Suprapubic skin (tissue), 4 donors: ENCODE measurements at regions not wholly inside any gene's neighbourhood (a gene's known extent, or its start where the extent isn't known, plus 50 kb on each side); places are given as distances from the start of the nearest gene placed in this dataset.

Experiments used
- DNase-seq, 2 donors: peaks; one replicate each; pipeline ENCODE4 v3.0.0-alpha.2; 2019; ENCODE audit warnings: low spot score in 2 of 2
- H3K27ac ChIP-seq: fragments of 200-600 bp; sonication (generic); one replicate; pipeline ENCODE4 v1.5.1; 2019
- H3K27me3 ChIP-seq: fragments of 200-600 bp; sonication (generic); one replicate; pipeline ENCODE4 v1.5.1; 2019
- H3K36me3 ChIP-seq: fragments of 200-600 bp; sonication (generic); one replicate; pipeline ENCODE4 v1.5.1; 2019
- H3K4me1 ChIP-seq: fragments of 200-600 bp; sonication (generic); one replicate; pipeline ENCODE4 v1.5.1; 2019
- H3K4me3 ChIP-seq: fragments of 200-600 bp; sonication (generic); one replicate; pipeline ENCODE4 v1.5.1; 2019; ENCODE audit warnings: mild to moderate bottlenecking
- H3K9me3 ChIP-seq: fragments of 200-600 bp; sonication (generic); one replicate; pipeline ENCODE4 v1.5.1; 2019
- EP300 ChIP-seq: sonication (generic); formaldehyde crosslinking; IDR thresholded peaks from one replicate; pipeline ENCODE4 v1.6.1; 2017; ENCODE audit warnings: antibody characterized with exemption
- POLR2A ChIP-seq, 2 donors: fragments of 450-650 bp; IDR thresholded peaks; one replicate each; pipeline ENCODE4 v1.6.1; 2017; ENCODE audit warnings: antibody characterized with exemption in 2 of 2, mild to moderate bottlenecking in 2 of 2, moderate library complexity in 2 of 2
- POLR2AphosphoS5 ChIP-seq, 3 donors: sonication (generic); formaldehyde crosslinking; IDR thresholded peaks; one replicate each; pipeline ENCODE4 v1.6.1; 2017; ENCODE audit warnings: antibody characterized with exemption in 3 of 3
- WGBS: methylation state at CpG from one replicate; pipeline ENCODE4 v1.1.5; 2018; 5-methylcytosine and 5-hydroxymethylcytosine counted together
- TF ChIP-seq, protein P1 (sequence below), 2 donors: fragments of 200-600 bp in 1 of 2; fragments of 450-650 bp in 1 of 2; sonication (generic) in 1 of 2; IDR thresholded peaks; one replicate each; pipeline ENCODE4 v1.5.1; 2016 to 2019; ENCODE audit warnings: antibody characterized with exemption in 2 of 2, mild to moderate bottlenecking in 1 of 2, moderate library complexity in 1 of 2

DNA sequence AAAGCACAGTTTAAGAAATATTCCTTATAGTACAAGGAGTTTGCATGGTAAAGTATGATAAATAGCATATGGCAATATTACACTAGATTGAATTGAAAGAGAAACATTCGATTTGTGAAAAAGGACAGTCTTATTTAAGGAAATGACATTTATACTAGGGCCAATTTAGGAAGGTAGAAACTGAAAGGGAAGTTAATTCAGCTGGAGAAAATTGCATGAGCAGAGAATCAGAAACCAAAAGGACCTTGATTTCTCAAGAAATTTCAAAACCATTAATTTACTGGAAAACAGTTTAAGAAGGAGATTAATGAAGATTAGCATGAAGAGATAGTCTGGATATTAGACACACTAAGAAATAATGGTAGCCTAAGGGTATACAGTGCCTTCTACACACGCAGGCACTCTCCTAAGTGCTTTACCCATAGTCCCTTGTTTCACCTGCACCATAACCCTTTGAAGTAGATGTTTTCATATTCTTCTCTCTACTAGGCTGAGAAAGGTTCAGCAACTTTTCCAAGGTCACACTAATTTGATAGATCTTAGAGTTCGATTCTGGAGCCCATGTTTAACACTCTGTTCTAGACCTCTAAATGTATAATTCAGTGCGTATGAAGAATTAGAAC lies 259.1 kb upstream of the SLIT2 start:
- H3K27ac ChIP-seq: no peak overlapping the region
- 61% methylated on average over 4 of the region's 4 CpGs for whole genome bisulfite sequencing
- H3K27me3 ChIP-seq: no peaks in the 10 kb centered on the region
- H3K9me3 ChIP-seq: no peaks in the 10 kb centered on the region
- no peaks in the 10 kb centered on the region for H3K4me1 ChIP-seq
- DNase-seq: no peak
- no peaks in the 10 kb centered on the region for H3K36me3 ChIP-seq
- TF ChIP-seq, protein P1, sequence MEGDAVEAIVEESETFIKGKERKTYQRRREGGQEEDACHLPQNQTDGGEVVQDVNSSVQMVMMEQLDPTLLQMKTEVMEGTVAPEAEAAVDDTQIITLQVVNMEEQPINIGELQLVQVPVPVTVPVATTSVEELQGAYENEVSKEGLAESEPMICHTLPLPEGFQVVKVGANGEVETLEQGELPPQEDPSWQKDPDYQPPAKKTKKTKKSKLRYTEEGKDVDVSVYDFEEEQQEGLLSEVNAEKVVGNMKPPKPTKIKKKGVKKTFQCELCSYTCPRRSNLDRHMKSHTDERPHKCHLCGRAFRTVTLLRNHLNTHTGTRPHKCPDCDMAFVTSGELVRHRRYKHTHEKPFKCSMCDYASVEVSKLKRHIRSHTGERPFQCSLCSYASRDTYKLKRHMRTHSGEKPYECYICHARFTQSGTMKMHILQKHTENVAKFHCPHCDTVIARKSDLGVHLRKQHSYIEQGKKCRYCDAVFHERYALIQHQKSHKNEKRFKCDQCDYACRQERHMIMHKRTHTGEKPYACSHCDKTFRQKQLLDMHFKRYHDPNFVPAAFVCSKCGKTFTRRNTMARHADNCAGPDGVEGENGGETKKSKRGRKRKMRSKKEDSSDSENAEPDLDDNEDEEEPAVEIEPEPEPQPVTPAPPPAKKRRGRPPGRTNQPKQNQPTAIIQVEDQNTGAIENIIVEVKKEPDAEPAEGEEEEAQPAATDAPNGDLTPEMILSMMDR (IDR thresholded peaks at IDR 0.05): no peak
- TF ChIP-seq EP300: no peak
- no peak for TF ChIP-seq POLR2AphosphoS5 (IDR thresholded peaks at IDR 0.05)
- no peak for TF ChIP-seq POLR2A (IDR thresholded peaks at IDR 0.05)
- H3K4me3 ChIP-seq: no peak overlapping the region

DNA sequence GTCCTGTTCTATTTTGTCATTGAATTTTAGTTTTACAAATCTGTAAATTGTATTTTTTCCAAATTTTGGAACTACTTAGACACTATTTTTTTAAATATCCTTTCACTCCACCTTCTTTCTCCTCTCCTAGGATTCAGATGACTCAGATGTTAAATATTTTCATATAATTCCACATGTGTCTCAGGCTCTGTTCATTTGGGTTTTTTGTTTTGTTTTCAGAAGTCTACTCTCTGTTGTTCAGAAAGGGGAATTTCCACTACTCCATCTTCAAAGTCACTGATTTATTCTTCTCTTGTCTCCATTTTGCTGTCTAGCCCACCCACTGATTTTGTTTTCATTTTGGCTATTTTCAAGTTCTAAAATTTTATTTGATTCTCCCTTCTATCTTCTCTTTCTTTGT lies 264.0 kb upstream of the SLIT2 start:
- Histone ChIP-seq H3K4me1 (no peaks in the 10 kb centered on the region), H3K36me3 (no peaks in the 10 kb centered on the region), H3K9me3 (no peaks in the 10 kb centered on the region), H3K27ac (no peak overlapping the region), H3K4me3 (no peak overlapping the region), H3K27me3 (no peaks in the 10 kb centered on the region)
- DNase-seq: no peak
- TF ChIP-seq, protein P1 (IDR thresholded peaks at IDR 0.05): no peak
- no peak for TF ChIP-seq POLR2AphosphoS5 (IDR thresholded peaks at IDR 0.05)
- TF ChIP-seq EP300: no peak
- no peak for TF ChIP-seq POLR2A (IDR thresholded peaks at IDR 0.05)

DNA sequence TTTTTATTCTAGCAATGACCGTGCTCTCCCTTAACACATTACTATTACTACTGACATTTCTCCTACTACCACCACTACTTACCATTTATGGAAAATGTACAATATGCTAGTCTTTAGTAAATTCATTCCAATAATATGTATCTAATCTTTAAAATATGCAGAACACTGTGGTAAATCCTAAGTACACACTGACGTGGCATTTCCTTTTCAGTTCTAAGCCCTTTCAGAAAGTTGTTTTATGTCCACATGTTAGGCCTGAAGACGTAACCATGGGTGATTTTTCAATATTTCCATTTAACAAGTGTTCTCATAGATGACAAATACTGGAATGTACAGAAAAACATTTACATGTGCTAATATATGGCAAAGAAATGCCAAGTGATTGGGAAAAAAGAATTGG lies 268.6 kb upstream of the SLIT2 start:
- DNase-seq: no peak
- Histone ChIP-seq H3K9me3 (peaks cover 13% of the 10 kb centered on the region), H3K27ac (no peak overlapping the region), H3K36me3 (no peaks in the 10 kb centered on the region), H3K4me3 (no peak overlapping the region), H3K27me3 (no peaks in the 10 kb centered on the region), H3K4me1 (no peaks in the 10 kb centered on the region)
- 70% methylated on average over 3 of the region's 3 CpGs for WGBS
- TF ChIP-seq, protein P1 (IDR thresholded peaks at IDR 0.05): no peak
- TF ChIP-seq POLR2AphosphoS5 (IDR thresholded peaks at IDR 0.05): no peak
- no peak for TF ChIP-seq EP300
- no peak for TF ChIP-seq POLR2A (IDR thresholded peaks at IDR 0.05)

DNA sequence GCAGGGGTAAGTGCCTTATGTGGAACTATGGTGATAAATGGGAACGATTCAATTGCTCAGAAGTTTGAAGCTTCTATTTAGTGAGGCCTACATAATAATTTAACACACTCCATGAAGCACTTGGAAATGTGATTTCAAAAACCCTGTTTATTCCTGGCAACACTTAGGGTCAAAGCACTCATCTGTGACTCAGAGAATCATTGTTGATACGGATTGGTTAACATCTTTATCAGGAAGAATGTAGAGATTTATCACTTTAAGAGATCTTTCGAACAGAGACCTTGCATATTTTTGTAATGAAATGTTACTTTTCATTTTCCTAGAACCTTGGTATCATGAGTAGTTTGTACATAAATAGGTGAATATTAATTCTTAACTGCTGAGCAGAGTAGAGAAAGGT lies 269.1 kb upstream of the SLIT2 start:
- H3K4me1 ChIP-seq: no peaks in the 10 kb centered on the region
- no peaks in the 10 kb centered on the region for H3K36me3 ChIP-seq
- H3K4me3 ChIP-seq: no peak overlapping the region
- TF ChIP-seq POLR2AphosphoS5 (IDR thresholded peaks at IDR 0.05): no peak
- TF ChIP-seq POLR2A (IDR thresholded peaks at IDR 0.05): no peak
- TF ChIP-seq, protein P1 (IDR thresholded peaks at IDR 0.05): no peak
- TF ChIP-seq EP300: no peak
- WGBS: 79% methylated on average over 3 of the region's 3 CpGs
- peaks cover 18% of the 10 kb centered on the region for H3K9me3 ChIP-seq
- H3K27me3 ChIP-seq: no peaks in the 10 kb centered on the region
- DNase-seq: no peak
- H3K27ac ChIP-seq: no peak overlapping the region

DNA sequence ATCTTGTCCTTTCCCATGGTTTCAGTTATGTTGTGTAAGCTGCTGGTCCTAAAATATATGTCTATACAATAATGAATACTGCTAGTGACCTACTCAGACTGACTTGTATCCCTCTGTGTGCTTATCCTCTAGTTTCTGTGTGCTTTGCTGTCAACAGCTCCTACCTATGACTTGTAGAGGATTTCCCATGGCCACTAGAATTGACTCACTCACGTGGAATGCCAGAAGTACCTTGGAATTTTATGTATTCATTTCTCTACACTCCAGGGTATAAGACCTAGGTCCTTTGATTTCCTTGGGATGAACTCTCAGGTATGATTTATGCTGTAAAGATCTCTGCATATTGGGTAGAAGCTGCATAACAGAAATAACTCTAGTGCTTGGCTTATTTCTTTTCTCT lies 279.9 kb upstream of the SLIT2 start:
- DNase-seq: no peak
- Histone ChIP-seq H3K27ac (no peak overlapping the region), H3K4me1 (no peaks in the 10 kb centered on the region), H3K27me3 (no peaks in the 10 kb centered on the region), H3K4me3 (no peak overlapping the region), H3K36me3 (no peaks in the 10 kb centered on the region), H3K9me3 (no peaks in the 10 kb centered on the region)
- TF ChIP-seq POLR2A (IDR thresholded peaks at IDR 0.05): no peak
- TF ChIP-seq EP300: no peak
- 64% methylated on average over 1 of the region's 1 CpG for WGBS

DNA sequence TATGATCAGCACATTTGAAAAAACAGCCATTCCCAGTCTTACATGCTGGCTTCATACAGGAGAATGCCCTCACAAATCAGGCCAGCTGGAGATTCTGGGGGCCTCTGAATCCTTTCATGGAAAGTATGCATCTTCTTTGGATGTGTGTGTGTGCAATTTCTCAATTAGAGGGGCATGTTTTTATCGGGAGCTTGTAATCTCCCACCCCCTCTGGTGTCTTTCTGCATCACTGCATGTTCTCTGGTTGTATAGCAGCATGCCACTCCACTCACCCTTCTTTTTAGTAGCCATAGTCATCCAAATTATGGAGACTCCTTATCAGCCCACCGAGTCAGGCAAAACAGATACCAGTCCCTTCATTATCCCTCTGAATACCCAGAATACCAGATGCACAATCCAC lies 282.2 kb upstream of the SLIT2 start:
- no peak for DNase-seq
- 72% methylated on average over 2 of the region's 2 CpGs for WGBS
- TF ChIP-seq POLR2A (IDR thresholded peaks at IDR 0.05): no peak
- no peak for TF ChIP-seq POLR2AphosphoS5 (IDR thresholded peaks at IDR 0.05)
- TF ChIP-seq, protein P1 (IDR thresholded peaks at IDR 0.05): no peak
- no peak for TF ChIP-seq EP300
- H3K27me3 ChIP-seq: no peaks in the 10 kb centered on the region
- no peaks in the 10 kb centered on the region for H3K36me3 ChIP-seq
- H3K4me3 ChIP-seq: no peak overlapping the region
- no peak overlapping the region for H3K27ac ChIP-seq
- no peaks in the 10 kb centered on the region for H3K9me3 ChIP-seq
- no peaks in the 10 kb centered on the region for H3K4me1 ChIP-seq
